Lower leg skin (tissue), 3 donors: ENCODE measurements at regions not wholly inside any gene's neighbourhood (a gene's known extent, or its start where the extent isn't known, plus 50 kb on each side); places are given as distances from the start of the nearest gene placed in this dataset.

Experiments
- POLR2A ChIP-seq, 2 donors: fragments of 450-650 bp; IDR thresholded peaks; one replicate each; pipeline ENCODE4 v1.6.1; 2016 to 2017; ENCODE audit warnings: antibody characterized with exemption in 2 of 2, mild to moderate bottlenecking in 1 of 2, moderate library complexity in 1 of 2
- TF ChIP-seq, protein P1 (sequence below), 3 donors: fragments of 450-650 bp; IDR thresholded peaks; one replicate each; pipeline ENCODE4 v1.5.1; 2016; ENCODE audit warnings: antibody characterized with exemption in 3 of 3, mild to moderate bottlenecking in 3 of 3, moderate library complexity in 2 of 3

DNA sequence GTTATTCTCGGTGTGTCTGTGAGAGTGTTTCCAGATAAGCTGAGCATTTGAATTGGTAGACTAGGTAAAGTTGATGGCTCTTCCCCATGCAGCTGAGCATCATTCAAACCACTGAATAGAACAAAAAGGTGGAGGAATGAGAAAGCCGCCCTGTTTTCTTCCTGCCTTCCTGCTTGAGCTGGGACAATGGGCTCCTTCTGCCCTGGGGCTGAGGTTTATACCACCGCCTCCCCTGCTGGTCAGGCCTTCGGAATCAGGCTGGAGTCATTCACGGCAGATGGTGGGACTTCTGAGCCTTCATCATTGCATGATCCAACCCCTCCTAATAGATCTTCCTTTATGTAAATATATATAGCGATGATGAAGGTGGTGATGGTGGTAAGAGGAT is 124.9 kb downstream of the ANKRD60 start:
- TF ChIP-seq, protein P1, sequence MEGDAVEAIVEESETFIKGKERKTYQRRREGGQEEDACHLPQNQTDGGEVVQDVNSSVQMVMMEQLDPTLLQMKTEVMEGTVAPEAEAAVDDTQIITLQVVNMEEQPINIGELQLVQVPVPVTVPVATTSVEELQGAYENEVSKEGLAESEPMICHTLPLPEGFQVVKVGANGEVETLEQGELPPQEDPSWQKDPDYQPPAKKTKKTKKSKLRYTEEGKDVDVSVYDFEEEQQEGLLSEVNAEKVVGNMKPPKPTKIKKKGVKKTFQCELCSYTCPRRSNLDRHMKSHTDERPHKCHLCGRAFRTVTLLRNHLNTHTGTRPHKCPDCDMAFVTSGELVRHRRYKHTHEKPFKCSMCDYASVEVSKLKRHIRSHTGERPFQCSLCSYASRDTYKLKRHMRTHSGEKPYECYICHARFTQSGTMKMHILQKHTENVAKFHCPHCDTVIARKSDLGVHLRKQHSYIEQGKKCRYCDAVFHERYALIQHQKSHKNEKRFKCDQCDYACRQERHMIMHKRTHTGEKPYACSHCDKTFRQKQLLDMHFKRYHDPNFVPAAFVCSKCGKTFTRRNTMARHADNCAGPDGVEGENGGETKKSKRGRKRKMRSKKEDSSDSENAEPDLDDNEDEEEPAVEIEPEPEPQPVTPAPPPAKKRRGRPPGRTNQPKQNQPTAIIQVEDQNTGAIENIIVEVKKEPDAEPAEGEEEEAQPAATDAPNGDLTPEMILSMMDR (IDR thresholded peaks at IDR 0.05): no peak
- no peak for TF ChIP-seq POLR2A (IDR thresholded peaks at IDR 0.05)
